ENCODE measurements at regions not wholly inside any gene's neighbourhood (a gene's known extent, or its start where the extent isn't known, plus 50 kb on each side); places are given as distances from the start of the nearest gene placed in this dataset.
A peak's percentile ranks its signal among the peaks of the same experiment; 100 is the strongest.

DNA sequence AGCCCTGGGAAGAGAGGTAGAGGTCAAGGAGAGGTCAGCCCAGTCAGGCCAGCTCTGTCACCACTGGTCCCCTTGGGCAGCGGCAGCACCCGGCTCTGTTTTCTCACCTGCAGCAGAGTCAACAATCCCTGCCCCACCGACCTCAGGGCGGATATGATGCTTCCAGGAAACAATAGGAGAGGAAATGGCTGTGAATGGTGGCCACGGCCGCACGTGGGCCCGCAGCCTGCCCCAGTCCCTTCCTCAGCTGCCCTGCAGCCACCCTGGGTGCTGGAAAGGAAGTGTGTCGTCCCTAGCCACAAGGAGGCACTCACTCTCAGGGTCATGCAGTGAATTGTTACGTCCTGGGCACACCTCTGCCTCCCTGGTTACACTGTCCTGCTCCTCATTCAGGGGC is 92.5 kb upstream of the ENPP6 start:
- DNase-seq (ENCODE audit: low spot score), result peak; percentile 51

- DNase-seq (ENCODE audit: low spot score), result peak; percentile 57
These were observed 91.8 kb upstream of the ENPP6 start for GRCh38 chr4:184309241-184310170.

DNA sequence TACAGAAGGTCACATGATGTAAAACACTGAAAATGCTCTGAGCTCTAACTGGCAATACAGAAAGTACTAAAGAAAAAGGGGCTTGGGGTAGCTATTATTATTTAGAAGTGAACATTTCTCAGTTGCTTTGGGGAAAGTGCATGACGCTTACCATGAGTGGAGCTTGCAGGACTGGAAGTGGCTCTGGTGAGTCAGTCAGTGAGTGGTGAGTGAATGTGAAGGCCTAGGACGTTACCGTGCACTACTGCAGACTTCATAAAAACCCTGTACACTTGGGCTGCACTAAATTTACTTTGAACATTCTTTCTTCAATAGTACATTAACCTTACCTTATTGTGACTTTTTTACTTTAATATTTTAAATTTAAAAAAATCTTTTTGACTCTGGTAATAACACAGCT is 89.3 kb upstream of the ENPP6 start:
- no peak for DNase-seq (ENCODE audit: low spot score)

DNA sequence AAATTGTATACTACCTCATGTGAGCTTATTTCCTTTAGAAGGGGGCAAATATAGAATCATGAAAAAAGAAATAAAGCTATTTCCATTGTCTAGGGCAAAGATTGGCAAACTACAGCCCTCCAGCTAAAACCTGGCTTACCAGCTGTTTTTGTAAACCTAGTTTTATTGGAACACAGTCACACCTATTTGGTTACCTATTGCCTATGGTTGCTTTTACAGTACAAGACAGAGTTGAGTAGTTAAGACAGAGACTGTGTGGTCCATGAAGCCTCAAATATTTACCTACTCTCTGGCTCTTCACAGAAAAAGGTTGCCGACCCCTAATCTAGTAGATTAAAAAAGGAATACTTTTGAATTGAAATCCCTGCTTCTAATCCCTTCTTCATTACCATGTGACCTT is 88.8 kb upstream of the ENPP6 start:
- DNase-seq (ENCODE audit: low spot score), result no peak

- no peak for DNase-seq (ENCODE audit: low spot score)
These were observed 83.1 kb upstream of the ENPP6 start for GRCh38 chr4:184300816-184301215.

DNA sequence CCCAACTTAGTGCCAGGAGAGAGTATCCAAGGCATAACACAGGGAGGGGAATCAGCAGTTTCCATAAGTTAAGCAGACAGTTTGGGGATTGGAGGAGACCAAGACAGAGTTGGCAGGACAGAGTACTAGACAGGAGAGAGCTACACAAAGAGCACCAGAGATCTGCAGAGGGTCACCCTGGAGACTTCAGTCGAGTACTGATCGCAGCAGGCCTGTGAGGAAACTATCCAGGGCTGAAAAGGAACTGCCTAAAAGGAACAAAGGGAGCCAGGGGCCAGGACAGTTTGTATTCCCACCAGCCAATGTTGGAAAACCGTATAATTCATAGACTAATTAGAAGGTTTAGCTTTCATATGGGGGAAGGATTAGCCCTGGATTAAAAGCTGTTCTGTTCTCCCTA is 80.6 kb upstream of the ENPP6 start:
- DNase-seq (ENCODE audit: low spot score), result no peak

- no peak for DNase-seq (ENCODE audit: low spot score)
These were observed 77.5 kb upstream of the ENPP6 start for GRCh38 chr4:184295206-184295605.

GRCh38 chr4:184294606-184295133 is 77.0 kb upstream of the ENPP6 start:
- no peak for DNase-seq (ENCODE audit: low spot score)

DNA sequence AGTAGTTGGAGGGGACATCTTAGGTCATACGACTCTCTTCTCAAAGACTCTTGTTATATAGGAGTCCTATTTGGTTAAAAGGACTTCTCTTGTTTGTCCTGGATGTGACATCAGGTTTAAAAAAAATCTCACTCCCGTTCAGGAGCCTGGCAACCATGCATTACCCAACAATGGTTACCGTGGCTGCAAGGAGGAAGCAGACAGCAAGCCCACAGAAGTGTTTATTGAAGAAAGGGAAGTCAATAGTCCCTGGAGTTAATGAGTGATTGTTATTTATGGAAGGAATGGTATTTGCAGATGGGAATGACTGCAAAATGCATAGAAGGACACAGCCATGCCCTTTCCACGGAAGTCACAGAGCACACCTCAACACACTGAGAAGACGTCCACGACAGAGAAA is 75.9 kb upstream of the ENPP6 start:
- no peak for DNase-seq (ENCODE audit: low spot score)

DNA sequence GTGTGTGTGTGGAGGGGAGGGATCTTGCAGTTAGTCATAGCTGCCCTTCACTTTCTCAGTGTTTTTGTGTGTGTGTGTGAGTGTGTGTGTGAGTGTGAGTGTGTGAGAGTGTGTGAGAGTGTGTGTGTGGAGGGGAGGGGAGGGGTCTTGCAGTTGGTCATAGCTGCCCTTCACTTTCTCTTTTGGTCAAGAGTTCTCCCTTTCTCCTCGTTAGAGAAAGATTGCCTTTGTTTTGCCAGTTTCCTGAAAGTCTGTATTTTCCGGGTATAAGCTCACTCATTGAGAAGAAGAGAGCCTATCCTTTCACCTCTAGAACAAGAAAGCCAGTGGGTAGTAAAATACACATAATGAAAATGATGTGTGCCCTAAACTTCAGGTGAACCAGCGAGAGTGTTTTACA is 75.2 kb upstream of the ENPP6 start:
- no peak for DNase-seq (ENCODE audit: low spot score)

- DNase-seq (ENCODE audit: low spot score), result no peak
These were observed 74.8 kb upstream of the ENPP6 start for GRCh38 chr4:184292465-184292867.

DNA sequence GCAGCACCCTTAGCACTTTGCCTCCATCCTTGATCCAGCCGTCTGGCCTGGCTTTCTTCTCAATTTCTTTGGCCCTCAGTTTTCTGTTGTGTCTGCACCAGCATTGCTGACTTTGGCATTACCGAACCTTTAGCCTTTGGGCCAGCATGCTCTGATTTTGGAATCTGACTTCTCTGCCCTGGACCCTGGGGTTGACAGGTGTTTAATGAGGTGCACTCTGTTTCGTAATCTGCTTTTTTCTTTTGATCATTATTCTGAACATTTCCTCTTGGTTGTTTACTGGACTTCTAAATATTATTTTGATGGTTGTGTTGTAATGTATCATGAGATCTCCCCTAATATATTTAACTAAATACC is 71.5 kb upstream of the ENPP6 start:
- no peak for DNase-seq (ENCODE audit: low spot score)

- no peak for DNase-seq (ENCODE audit: low spot score)
These were observed 70.9 kb upstream of the ENPP6 start for GRCh38 chr4:184288451-184289178.

- no peak for DNase-seq (ENCODE audit: low spot score)
These were observed 70.1 kb upstream of the ENPP6 start for GRCh38 chr4:184287697-184288255.

DNA sequence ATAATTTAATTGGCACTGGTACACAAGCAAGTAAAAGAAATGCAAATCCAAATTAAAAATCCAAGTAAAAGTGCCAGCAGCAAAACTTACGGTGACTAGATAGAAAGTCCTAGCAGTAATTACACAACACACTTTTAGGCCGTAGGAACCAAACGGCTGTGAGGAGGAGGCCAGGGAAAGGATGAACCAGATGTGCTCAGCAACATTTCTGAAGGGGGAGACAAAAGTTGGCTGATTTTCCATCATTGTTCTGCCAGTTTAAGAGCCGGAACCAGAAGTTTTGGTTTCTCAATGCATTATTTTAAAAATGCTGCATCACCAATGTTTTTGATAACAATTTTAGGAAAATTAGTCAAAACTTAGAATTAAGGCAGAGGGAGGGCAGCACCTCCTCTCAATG is 68.7 kb upstream of the ENPP6 start:
- DNase-seq (ENCODE audit: low spot score), result no peak

GRCh38 chr4:184284742-184285141 is 67.1 kb upstream of the ENPP6 start:
- no peak for DNase-seq (ENCODE audit: low spot score)

GRCh38 chr4:184284336-184284690 is 66.6 kb upstream of the ENPP6 start:
- DNase-seq (ENCODE audit: low spot score), result no peak

- DNase-seq (ENCODE audit: low spot score), result no peak
These were observed 66.1 kb upstream of the ENPP6 start for GRCh38 chr4:184283659-184284335.

- no peak for DNase-seq (ENCODE audit: low spot score)
These were observed 65.4 kb upstream of the ENPP6 start for GRCh38 chr4:184282895-184283654.

GRCh38 chr4:184282251-184282713 is 64.6 kb upstream of the ENPP6 start:
- peak; percentile 47 for DNase-seq (ENCODE audit: low spot score)

All from SW480 (cell line).